ENCODE measurements at regions not wholly inside any gene's neighbourhood (a gene's known extent, or its start where the extent isn't known, plus 50 kb on each side); places are given as distances from the start of the nearest gene placed in this dataset.

DNA sequence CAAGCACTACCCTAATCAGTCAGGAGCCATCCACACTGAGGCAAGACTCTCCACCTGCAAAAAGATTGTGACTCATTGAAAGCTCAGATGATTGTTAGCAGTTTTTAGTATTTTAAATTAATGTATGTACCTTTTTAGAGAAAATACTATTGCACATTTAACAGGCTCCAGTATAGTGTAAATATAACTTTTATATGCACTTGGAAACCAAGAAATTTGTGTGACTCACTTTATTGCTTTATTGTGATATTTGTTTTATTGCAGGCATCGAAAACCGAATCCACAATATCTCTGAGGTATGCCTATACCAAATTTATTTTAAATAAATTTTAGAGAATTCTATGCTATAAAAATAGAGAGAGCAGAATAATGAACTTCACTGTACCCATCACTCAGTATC lies 122.0 kb downstream of the TEX36 start:
- no peak overlapping the region for H3K4me2 ChIP-seq (ENCODE audit: insufficient read depth, low read length, poor library complexity, severe bottlenecking)
- no peak overlapping the region for H3K27ac ChIP-seq (replicated peaks; ENCODE audit: low read length)
- no peak overlapping the region for H3K4ac ChIP-seq (ENCODE audit: low read length)
- H3K9me3 ChIP-seq (replicated peaks in 1 of 2; ENCODE audit: control insufficient read depth in 2 of 2, insufficient read depth in 1 of 2, low read depth in 1 of 2, low read length in 2 of 2) = no peaks in the 10 kb centered on the region
- no CpG with 5 or more reads among the region's 2 CpGs for WGBS, 2 donors (ENCODE audit: extremely low coverage in 2 of 2, insufficient read length in 2 of 2, insufficient replicate concordance in 1 of 2)
- H3K9ac ChIP-seq (ENCODE audit: low read depth, low read length, poor library complexity) = no peak overlapping the region
- no peak overlapping the region for H3K23ac ChIP-seq (ENCODE audit: low read depth, low read length, poor library complexity)
- H2BK15ac ChIP-seq (ENCODE audit: low read length) = no peak overlapping the region
- DNase-seq (ENCODE audit: low spot score) = no peak
- H2BK5ac ChIP-seq (ENCODE audit: low read length) = no peak overlapping the region
- no peak overlapping the region for H3K14ac ChIP-seq (ENCODE audit: low read length)
- H3K27me3 ChIP-seq (ENCODE audit: control insufficient read depth in 3 of 3, insufficient read depth in 3 of 3, low read depth in 1 of 3, low read length in 3 of 3) = peaks cover 0 to 11% (median 0%) of the 10 kb centered on the region in 3 experiments
- no peaks in the 10 kb centered on the region for H3K4me1 ChIP-seq (ENCODE audit: control insufficient read depth in 2 of 2, insufficient read depth in 1 of 2, low read depth in 1 of 2, low read length in 2 of 2)
- H3K4me3 ChIP-seq (ENCODE audit: low read length in 2 of 2) = no peak overlapping the region
- H2BK120ac ChIP-seq (ENCODE audit: low read depth, low read length) = no peak overlapping the region
- H4K91ac ChIP-seq (ENCODE audit: low read depth, low read length, poor library complexity) = no peak overlapping the region
- no peaks in the 10 kb centered on the region for H3K36me3 ChIP-seq (replicated peaks in 1 of 2; ENCODE audit: control insufficient read depth in 2 of 2, insufficient read depth in 2 of 2, low read length in 2 of 2)
- H3K79me1 ChIP-seq (ENCODE audit: low read depth, low read length) = no peaks in the 10 kb centered on the region
- no peak overlapping the region for H2AK5ac ChIP-seq (ENCODE audit: low read depth, low read length)
- no peak overlapping the region for H2AFZ ChIP-seq (ENCODE audit: low read length)
- no peak overlapping the region for H3K18ac ChIP-seq (ENCODE audit: low read length)
- no peak overlapping the region for H4K8ac ChIP-seq (ENCODE audit: low read depth, low read length)
- no peak overlapping the region for H2BK12ac ChIP-seq (ENCODE audit: low read length)

DNA sequence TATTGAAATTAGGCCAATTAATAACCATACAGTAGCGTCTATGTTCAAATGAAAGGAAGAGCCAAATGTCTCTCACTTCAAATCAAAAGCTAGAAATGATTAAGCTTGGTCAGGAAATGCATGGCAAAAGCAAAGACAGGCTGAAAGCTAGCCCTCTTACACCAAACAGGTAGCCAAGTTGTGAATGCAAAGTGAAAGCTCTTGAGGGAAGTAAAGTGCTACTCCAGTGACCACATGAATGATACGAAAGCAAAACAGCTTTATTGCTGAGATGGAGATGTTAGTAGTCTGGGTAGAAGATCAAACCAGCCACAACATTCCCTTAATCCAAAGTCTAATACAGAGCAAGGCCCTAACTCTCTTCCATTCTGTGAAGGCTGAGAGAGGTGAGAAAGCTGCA lies 123.8 kb downstream of the TEX36 start:
- H3K23ac ChIP-seq (ENCODE audit: low read depth, low read length, poor library complexity) = no peak overlapping the region
- no peaks in the 10 kb centered on the region for H3K4me1 ChIP-seq (ENCODE audit: control insufficient read depth in 2 of 2, insufficient read depth in 1 of 2, low read depth in 1 of 2, low read length in 2 of 2)
- H3K79me1 ChIP-seq (ENCODE audit: low read depth, low read length) = no peaks in the 10 kb centered on the region
- H3K9me3 ChIP-seq (replicated peaks in 1 of 2; ENCODE audit: control insufficient read depth in 2 of 2, insufficient read depth in 1 of 2, low read depth in 1 of 2, low read length in 2 of 2) = no peaks in the 10 kb centered on the region
- no peak overlapping the region for H2BK12ac ChIP-seq (ENCODE audit: low read length)
- no peak overlapping the region for H3K14ac ChIP-seq (ENCODE audit: low read length)
- H3K27ac ChIP-seq (replicated peaks; ENCODE audit: low read length) = no peak overlapping the region
- H3K27me3 ChIP-seq (ENCODE audit: control insufficient read depth in 3 of 3, insufficient read depth in 3 of 3, low read depth in 1 of 3, low read length in 3 of 3) = peaks cover 0 to 21% (median 0%) of the 10 kb centered on the region in 3 experiments
- no peak overlapping the region for H2BK15ac ChIP-seq (ENCODE audit: low read length)
- no peak overlapping the region for H2BK120ac ChIP-seq (ENCODE audit: low read depth, low read length)
- H4K91ac ChIP-seq (ENCODE audit: low read depth, low read length, poor library complexity) = no peak overlapping the region
- H3K4me2 ChIP-seq (ENCODE audit: insufficient read depth, low read length, poor library complexity, severe bottlenecking) = no peak overlapping the region
- no peak overlapping the region for H3K18ac ChIP-seq (ENCODE audit: low read length)
- H2AK5ac ChIP-seq (ENCODE audit: low read depth, low read length) = no peak overlapping the region
- no peak overlapping the region for H3K9ac ChIP-seq (ENCODE audit: low read depth, low read length, poor library complexity)
- H4K8ac ChIP-seq (ENCODE audit: low read depth, low read length) = no peak overlapping the region
- no peak overlapping the region for H3K4me3 ChIP-seq (ENCODE audit: low read length in 2 of 2)
- no peaks in the 10 kb centered on the region for H3K36me3 ChIP-seq (replicated peaks in 1 of 2; ENCODE audit: control insufficient read depth in 2 of 2, insufficient read depth in 2 of 2, low read length in 2 of 2)
- no peak overlapping the region for H2AFZ ChIP-seq (ENCODE audit: low read length)
- no CpG with 5 or more reads among the region's 2 CpGs for WGBS, 2 donors (ENCODE audit: extremely low coverage in 2 of 2, insufficient read length in 2 of 2, insufficient replicate concordance in 1 of 2)
- H3K4ac ChIP-seq (ENCODE audit: low read length) = no peak overlapping the region
- H2BK5ac ChIP-seq (ENCODE audit: low read length) = no peak overlapping the region
- DNase-seq (ENCODE audit: low spot score) = no peak

DNA sequence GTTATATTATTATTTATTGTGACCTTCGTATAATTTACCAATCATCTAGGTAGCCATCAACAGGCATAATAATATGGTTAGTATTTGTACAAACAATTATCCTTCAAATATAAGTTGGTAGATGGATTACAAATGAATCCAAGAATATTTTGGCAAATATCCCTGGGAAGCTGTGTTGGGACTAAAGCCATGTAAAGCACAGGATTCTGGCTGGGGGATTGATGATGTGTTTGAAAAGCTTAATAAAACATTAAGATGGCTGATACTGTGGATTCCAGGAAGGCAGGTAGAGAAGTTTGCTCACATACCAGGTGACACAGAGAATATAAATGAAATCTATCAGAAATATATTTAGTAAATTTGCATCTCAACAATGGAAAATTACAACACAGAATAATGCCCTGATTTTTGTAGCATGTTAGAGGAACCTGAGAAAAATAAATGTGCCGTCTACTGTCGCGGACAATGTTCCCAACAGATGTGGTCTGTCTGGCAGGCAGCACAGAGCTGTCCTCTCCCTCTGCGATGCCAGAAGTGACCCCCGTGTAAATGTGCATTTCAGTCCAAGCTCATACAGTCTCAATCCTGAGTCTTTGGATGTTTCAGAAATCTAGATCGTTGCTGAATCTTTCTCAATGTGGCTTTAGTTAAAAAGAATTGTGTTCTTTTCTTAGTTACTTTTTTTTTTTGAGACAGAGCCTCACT lies 125.0 kb downstream of the TEX36 start:
- WGBS, 2 donors (ENCODE audit: extremely low coverage in 2 of 2, insufficient read length in 2 of 2, insufficient replicate concordance in 1 of 2) = no CpG with 5 or more reads among the region's 7 CpGs

DNA sequence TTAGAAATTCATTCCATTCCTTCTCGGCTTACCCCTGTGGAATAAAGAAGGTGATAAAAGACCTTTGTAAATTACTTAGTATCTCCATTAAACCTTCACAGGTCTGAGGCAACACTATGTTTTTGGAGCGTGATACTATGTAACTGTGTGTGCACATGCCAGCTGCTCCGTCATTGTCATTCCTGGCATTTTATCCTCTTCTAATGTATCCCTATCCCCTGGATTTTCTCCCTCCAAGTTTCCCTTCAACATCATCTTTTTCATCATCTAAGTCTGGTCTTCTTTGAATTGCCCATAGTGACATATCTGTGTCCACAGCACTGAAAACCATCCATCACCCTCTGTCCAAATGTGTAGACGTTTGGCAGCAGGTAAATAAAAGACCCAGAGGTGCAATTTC lies 125.7 kb downstream of the TEX36 start:
- Histone ChIP-seq H3K4me2 (ENCODE audit: insufficient read depth, low read length, poor library complexity, severe bottlenecking) (no peak overlapping the region), H3K9me3 (replicated peaks in 1 of 2; ENCODE audit: control insufficient read depth in 2 of 2, insufficient read depth in 1 of 2, low read depth in 1 of 2, low read length in 2 of 2) (no peaks in the 10 kb centered on the region), H3K9ac (ENCODE audit: low read depth, low read length, poor library complexity) (no peak overlapping the region), H2BK15ac (ENCODE audit: low read length) (no peak overlapping the region), H2AFZ (ENCODE audit: low read length) (no peak overlapping the region), H3K18ac (ENCODE audit: low read length) (no peak overlapping the region), H3K4ac (ENCODE audit: low read length) (no peak overlapping the region), H2AK5ac (ENCODE audit: low read depth, low read length) (no peak overlapping the region), H3K23ac (ENCODE audit: low read depth, low read length, poor library complexity) (no peak overlapping the region), H3K27ac (replicated peaks; ENCODE audit: low read length) (no peak overlapping the region), H3K4me3 (ENCODE audit: low read length in 2 of 2) (no peak overlapping the region), H3K36me3 (replicated peaks in 1 of 2; ENCODE audit: control insufficient read depth in 2 of 2, insufficient read depth in 2 of 2, low read length in 2 of 2) (no peaks in the 10 kb centered on the region), H4K91ac (ENCODE audit: low read depth, low read length, poor library complexity) (no peak overlapping the region), H3K79me1 (ENCODE audit: low read depth, low read length) (no peaks in the 10 kb centered on the region), H4K8ac (ENCODE audit: low read depth, low read length) (no peak overlapping the region), H3K14ac (ENCODE audit: low read length) (no peak overlapping the region), H2BK5ac (ENCODE audit: low read length) (no peak overlapping the region), H3K27me3 (ENCODE audit: control insufficient read depth in 3 of 3, insufficient read depth in 3 of 3, low read depth in 1 of 3, low read length in 3 of 3) (peaks cover 0 to 24% (median 0%) of the 10 kb centered on the region in 3 experiments), H2BK12ac (ENCODE audit: low read length) (no peak overlapping the region), H2BK120ac (ENCODE audit: low read depth, low read length) (no peak overlapping the region), H3K4me1 (ENCODE audit: control insufficient read depth in 2 of 2, insufficient read depth in 1 of 2, low read depth in 1 of 2, low read length in 2 of 2) (no peaks in the 10 kb centered on the region)
- WGBS, 2 donors (ENCODE audit: extremely low coverage in 2 of 2, insufficient read length in 2 of 2, insufficient replicate concordance in 1 of 2) = no CpG with 5 or more reads among the region's 4 CpGs
- DNase-seq (ENCODE audit: low spot score) = no peak

More for the DNA sequence above, 125.0 kb downstream of the TEX36 start:
- Histone ChIP-seq H3K4me2 (ENCODE audit: insufficient read depth, low read length, poor library complexity, severe bottlenecking) (no peak overlapping the region), H3K9ac (ENCODE audit: low read depth, low read length, poor library complexity) (no peak overlapping the region), H3K27me3 (ENCODE audit: control insufficient read depth in 3 of 3, insufficient read depth in 3 of 3, low read depth in 1 of 3, low read length in 3 of 3) (peaks cover 0 to 24% (median 0%) of the 10 kb centered on the region in 3 experiments), H3K9me3 (replicated peaks in 1 of 2; ENCODE audit: control insufficient read depth in 2 of 2, insufficient read depth in 1 of 2, low read depth in 1 of 2, low read length in 2 of 2) (no peaks in the 10 kb centered on the region), H3K4me3 (ENCODE audit: low read length in 2 of 2) (no peak overlapping the region), H2BK12ac (ENCODE audit: low read length) (no peak overlapping the region), H3K4ac (ENCODE audit: low read length) (no peak overlapping the region), H3K23ac (ENCODE audit: low read depth, low read length, poor library complexity) (no peak overlapping the region), H3K36me3 (replicated peaks in 1 of 2; ENCODE audit: control insufficient read depth in 2 of 2, insufficient read depth in 2 of 2, low read length in 2 of 2) (no peaks in the 10 kb centered on the region), H4K91ac (ENCODE audit: low read depth, low read length, poor library complexity) (no peak overlapping the region), H3K14ac (ENCODE audit: low read length) (no peak overlapping the region), H3K4me1 (ENCODE audit: control insufficient read depth in 2 of 2, insufficient read depth in 1 of 2, low read depth in 1 of 2, low read length in 2 of 2) (no peaks in the 10 kb centered on the region), H2BK5ac (ENCODE audit: low read length) (no peak overlapping the region), H2BK120ac (ENCODE audit: low read depth, low read length) (no peak overlapping the region), H4K8ac (ENCODE audit: low read depth, low read length) (no peak overlapping the region), H2AK5ac (ENCODE audit: low read depth, low read length) (no peak overlapping the region), H3K27ac (replicated peaks; ENCODE audit: low read length) (no peak overlapping the region), H3K79me1 (ENCODE audit: low read depth, low read length) (no peaks in the 10 kb centered on the region), H2AFZ (ENCODE audit: low read length) (no peak overlapping the region), H2BK15ac (ENCODE audit: low read length) (no peak overlapping the region), H3K18ac (ENCODE audit: low read length) (no peak overlapping the region)
- DNase-seq (ENCODE audit: low spot score) = no peak

Data from neuronal stem cell (in vitro differentiated cells).